SK-N-MC (cell line): ENCODE measurements at regions not wholly inside any gene's neighbourhood (a gene's known extent, or its start where the extent isn't known, plus 50 kb on each side); places are given as distances from the start of the nearest gene placed in this dataset.

ENCODE experiments used
- EZH2 ChIP-seq: fragments of 200-600 bp; sonication (generic); IDR thresholded peaks from one replicate; pipeline ENCODE4 v1.6.1; 2017; ENCODE audit warnings: antibody characterized with exemption
- POLR2AphosphoS5 ChIP-seq: IDR thresholded peaks from 2 replicates; pipeline ENCODE4 v1.6.1; 2012; ENCODE audit warnings: mild to moderate bottlenecking, low read depth, low read length, borderline replicate concordance

DNA sequence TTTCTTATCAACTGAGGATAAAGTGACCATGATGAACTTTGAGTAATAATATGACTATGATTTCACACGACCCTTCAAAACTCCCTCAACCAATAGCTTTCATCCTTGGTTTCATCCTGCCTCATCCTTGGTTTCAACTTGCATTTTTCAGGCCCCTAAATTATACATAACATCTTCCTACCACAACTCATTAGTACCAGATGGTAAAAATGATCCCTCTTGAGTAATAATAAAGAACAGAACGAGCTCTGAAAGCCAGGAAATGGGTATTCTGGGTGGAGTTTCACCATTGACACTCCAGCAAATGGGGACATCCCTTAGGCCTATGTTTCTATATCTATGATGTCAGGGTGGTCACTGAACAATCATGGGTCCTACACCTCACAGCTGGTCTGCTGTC is 72.1 kb upstream of the LMNTD1 start:
- TF ChIP-seq EZH2 (no peak), POLR2AphosphoS5 (no peak)
